Mesendoderm (in vitro differentiated cells): ENCODE measurements at regions not wholly inside any gene's neighbourhood (a gene's known extent, or its start where the extent isn't known, plus 50 kb on each side); places are given as distances from the start of the nearest gene placed in this dataset.

Experiments
- DNase-seq: peaks from one replicate; pipeline ENCODE4 v3.0.0; 2013
- H2AK5ac ChIP-seq: 2 replicates; pipeline ENCODE4 v1.6.1; 2013; ENCODE audit warnings: low read length, inconsistent platforms
- H2BK120ac ChIP-seq: 2 replicates; pipeline ENCODE4 v1.6.1; 2013; ENCODE audit warnings: low read depth, mild to moderate bottlenecking, low read length, moderate library complexity, mixed read lengths
- H2BK15ac ChIP-seq: replicated peaks from 2 replicates; pipeline ENCODE4 v1.6.1; 2013; ENCODE audit warnings: low read depth, mild to moderate bottlenecking, moderate library complexity
- H2BK5ac ChIP-seq: 2 replicates; pipeline ENCODE4 v1.6.1; 2013; ENCODE audit warnings: low read length, inconsistent platforms
- H3K18ac ChIP-seq: 2 replicates; pipeline ENCODE4 v1.6.1; 2013; ENCODE audit warnings: mild to moderate bottlenecking, low read length, mixed read lengths
- H3K23ac ChIP-seq: one replicate; pipeline ENCODE4 v1.6.1; 2013; ENCODE audit warnings: low read length
- H3K27ac ChIP-seq: 2 replicates; pipeline ENCODE4 v1.5.1; 2013; ENCODE audit warnings: low read depth, mild to moderate bottlenecking, inconsistent platforms, low read length, moderate library complexity
- H3K27me3 ChIP-seq: 2 replicates; pipeline ENCODE4 v1.6.1; 2013; ENCODE audit warnings: low read length, control low read depth, mild to moderate bottlenecking, inconsistent platforms; ENCODE audit not compliant: insufficient read depth, poor library complexity
- H3K36me3 ChIP-seq: 2 replicates; pipeline ENCODE4 v1.6.1; 2013; ENCODE audit warnings: low read length, inconsistent platforms; ENCODE audit not compliant: control insufficient read depth, insufficient read depth
- H3K4ac ChIP-seq: one replicate; pipeline ENCODE4 v1.6.1; 2013; ENCODE audit warnings: low read depth, mild to moderate bottlenecking, low read length, moderate library complexity
- H3K4me1 ChIP-seq: 2 replicates; pipeline ENCODE4 v1.6.1; 2013; ENCODE audit warnings: low read depth, low read length, inconsistent platforms; ENCODE audit not compliant: control insufficient read depth
- H3K4me2 ChIP-seq: 2 replicates; pipeline ENCODE4 v1.6.1; 2013; ENCODE audit warnings: low read length
- H3K4me3 ChIP-seq: 2 replicates; pipeline ENCODE4 v1.5.1; 2013; ENCODE audit warnings: mild to moderate bottlenecking, low read length
- H3K56ac ChIP-seq: one replicate; pipeline ENCODE4 v1.6.1; 2013; ENCODE audit warnings: low read length
- H3K79me1 ChIP-seq: 2 replicates; pipeline ENCODE4 v1.6.1; 2013; ENCODE audit warnings: low read length, inconsistent platforms
- H3K79me2 ChIP-seq: 2 replicates; pipeline ENCODE4 v1.6.1; 2013; ENCODE audit warnings: mild to moderate bottlenecking, low read length; ENCODE audit not compliant: control insufficient read depth, insufficient read depth
- H3K9ac ChIP-seq: 2 replicates; pipeline ENCODE4 v1.6.1; 2013; ENCODE audit warnings: low read length, inconsistent platforms
- H4K5ac ChIP-seq: one replicate; pipeline ENCODE4 v1.6.1; 2013; ENCODE audit warnings: low read length
- H4K8ac ChIP-seq: one replicate; pipeline ENCODE4 v1.6.1; 2013; ENCODE audit warnings: low read depth, mild to moderate bottlenecking, control low read depth, low read length, moderate library complexity
- WGBS: extraction: QIAGEN DNeasy Blood & Tissue Kit; methylation state at CpG from one replicate; pipeline ENCODE4 v1.1.7; 2013; ENCODE audit warnings: low lambda C conversion rate, missing lambda C conversion rate; ENCODE audit not compliant: insufficient coverage; ENCODE audit errors: extremely low coverage; 5-methylcytosine and 5-hydroxymethylcytosine counted together

GRCh38 chr10:28744069-28744768 lies 66.9 kb downstream of the BAMBI start:
- WGBS: no CpG with 5 or more reads among the region's 5 CpGs

GRCh38 chr10:28754930-28755718 lies 77.8 kb downstream of the BAMBI start:
- Histone ChIP-seq H3K4me2 (no peak overlapping the region), H3K56ac (no peak overlapping the region), H3K36me3 (no peaks in the 10 kb centered on the region), H2BK5ac (no peak overlapping the region), H3K79me1 (no peaks in the 10 kb centered on the region), H4K5ac (no peak overlapping the region), H3K18ac (no peak overlapping the region), H3K79me2 (no peaks in the 10 kb centered on the region), H3K23ac (no peak overlapping the region), H2BK15ac (no peak overlapping the region), H3K4ac (no peak overlapping the region), H3K4me1 (no peaks in the 10 kb centered on the region), H2BK120ac (no peak overlapping the region), H3K9ac (no peak overlapping the region), H4K8ac (no peak overlapping the region), H3K27me3 (no peaks in the 10 kb centered on the region), H3K4me3 (no peak overlapping the region), H3K27ac (no peak overlapping the region), H2AK5ac (no peak overlapping the region)
- WGBS: no CpG with 5 or more reads among the region's 3 CpGs
- DNase-seq: peak; percentile 70

More at GRCh38 chr10:28744069-28744768, 66.9 kb downstream of the BAMBI start:
- Histone ChIP-seq H3K4me1 (no peaks in the 10 kb centered on the region), H3K79me1 (no peaks in the 10 kb centered on the region), H3K4me2 (no peak overlapping the region), H4K8ac (no peak overlapping the region), H3K36me3 (no peaks in the 10 kb centered on the region), H2BK5ac (no peak overlapping the region), H2BK120ac (no peak overlapping the region), H2BK15ac (no peak overlapping the region), H3K27me3 (no peaks in the 10 kb centered on the region), H3K27ac (no peak overlapping the region), H3K9ac (no peak overlapping the region), H3K79me2 (no peaks in the 10 kb centered on the region), H3K23ac (no peak overlapping the region), H3K4me3 (no peak overlapping the region), H4K5ac (no peak overlapping the region), H2AK5ac (no peak overlapping the region), H3K18ac (no peak overlapping the region), H3K4ac (peak overlapping the region; percentile 43), H3K56ac (no peak overlapping the region)
- no peak for DNase-seq

GRCh38 chr10:28761084-28761846 lies 83.9 kb downstream of the BAMBI start:
- no peak overlapping the region for H2AK5ac ChIP-seq
- H3K79me1 ChIP-seq: no peaks in the 10 kb centered on the region
- H2BK120ac ChIP-seq: no peak overlapping the region
- no peak overlapping the region for H4K5ac ChIP-seq
- no peak overlapping the region for H3K27ac ChIP-seq
- no peaks in the 10 kb centered on the region for H3K36me3 ChIP-seq
- no peak overlapping the region for H3K23ac ChIP-seq
- H3K27me3 ChIP-seq: no peaks in the 10 kb centered on the region
- peak; percentile 60 for DNase-seq
- no peak overlapping the region for H3K4me2 ChIP-seq
- no peaks in the 10 kb centered on the region for H3K79me2 ChIP-seq
- H3K4me3 ChIP-seq: no peak overlapping the region
- no peak overlapping the region for H4K8ac ChIP-seq
- no peak overlapping the region for H3K18ac ChIP-seq
- WGBS: no CpG with 5 or more reads among the region's 5 CpGs
- H3K4ac ChIP-seq: no peak overlapping the region
- H2BK5ac ChIP-seq: no peak overlapping the region
- no peak overlapping the region for H3K56ac ChIP-seq
- no peak overlapping the region for H2BK15ac ChIP-seq
- no peak overlapping the region for H3K9ac ChIP-seq
- H3K4me1 ChIP-seq: no peaks in the 10 kb centered on the region

- DNase-seq: no peak
- Histone ChIP-seq H2BK5ac (no peak overlapping the region), H3K4ac (no peak overlapping the region), H3K56ac (no peak overlapping the region), H2BK120ac (no peak overlapping the region), H3K18ac (no peak overlapping the region), H3K4me2 (no peak overlapping the region), H3K4me3 (no peak overlapping the region), H3K79me2 (no peaks in the 10 kb centered on the region), H3K9ac (no peak overlapping the region), H4K8ac (no peak overlapping the region), H3K79me1 (no peaks in the 10 kb centered on the region), H3K23ac (no peak overlapping the region), H3K4me1 (no peaks in the 10 kb centered on the region), H3K36me3 (no peaks in the 10 kb centered on the region), H2BK15ac (peak overlapping the region; percentile 64), H3K27me3 (no peaks in the 10 kb centered on the region), H3K27ac (no peak overlapping the region), H4K5ac (no peak overlapping the region), H2AK5ac (no peak overlapping the region)
- WGBS: no CpG with 5 or more reads among the region's 7 CpGs
These were observed 86.3 kb downstream of the BAMBI start for GRCh38 chr10:28763471-28764170.

GRCh38 chr10:28765641-28766040 lies 88.3 kb downstream of the BAMBI start:
- Histone ChIP-seq H3K4me1 (no peaks in the 10 kb centered on the region), H3K4me3 (no peak overlapping the region), H2AK5ac (no peak overlapping the region), H3K79me1 (no peaks in the 10 kb centered on the region), H3K18ac (no peak overlapping the region), H3K4me2 (no peak overlapping the region), H2BK120ac (no peak overlapping the region), H2BK15ac (no peak overlapping the region), H3K79me2 (no peaks in the 10 kb centered on the region), H3K9ac (no peak overlapping the region), H3K27ac (no peak overlapping the region), H3K4ac (no peak overlapping the region), H3K27me3 (no peaks in the 10 kb centered on the region), H4K8ac (no peak overlapping the region), H4K5ac (no peak overlapping the region), H2BK5ac (no peak overlapping the region), H3K36me3 (no peaks in the 10 kb centered on the region), H3K23ac (no peak overlapping the region), H3K56ac (no peak overlapping the region)
- WGBS: no CpG with 5 or more reads among the region's 6 CpGs
- DNase-seq: no peak
